ENCODE measurements at regions not wholly inside any gene's neighbourhood (a gene's known extent, or its start where the extent isn't known, plus 50 kb on each side); places are given as distances from the start of the nearest gene placed in this dataset.

DNA sequence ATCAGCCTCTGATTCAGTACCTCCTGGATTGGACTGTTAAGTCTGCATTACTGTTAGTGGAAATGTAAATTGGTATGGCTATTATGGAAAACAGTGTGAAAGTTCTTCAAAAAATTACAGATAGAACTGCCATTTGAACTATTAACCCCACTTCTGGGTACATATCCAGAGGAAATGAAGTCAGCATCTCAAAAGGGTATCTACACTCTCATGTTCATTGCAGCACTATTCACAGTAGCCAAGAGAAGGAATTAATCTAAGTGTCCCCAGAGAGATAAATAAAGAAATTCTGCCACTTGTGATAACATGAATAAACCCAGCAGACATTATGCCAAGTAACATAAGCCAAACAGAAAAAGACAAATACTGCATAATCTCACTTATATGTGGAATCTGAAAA is 676.0 kb downstream of the PLA2G4A start:
- Histone ChIP-seq H3K9me2 (replicated peaks; ENCODE audit: insufficient read depth, low read length) (no peaks in the 10 kb centered on the region), H3F3A (ENCODE audit: insufficient read depth, low read length) (no peaks in the 10 kb centered on the region), H3K9ac (ENCODE audit: low read length) (no peak overlapping the region), H3K27ac (ENCODE audit: low read length) (no peak overlapping the region), H4K20me1 (ENCODE audit: insufficient read depth, low read length) (no peaks in the 10 kb centered on the region), H3K79me2 (ENCODE audit: low read length) (no peaks in the 10 kb centered on the region), H3K4me3 (ENCODE audit: low read length) (no peak overlapping the region), H3K27me3 (replicated peaks; ENCODE audit: insufficient read depth, low read length) (no peaks in the 10 kb centered on the region), H3K4me1 (ENCODE audit: low read length) (no peaks in the 10 kb centered on the region), H3K9me3 (replicated peaks; ENCODE audit: insufficient read depth, low read length) (no peaks in the 10 kb centered on the region), H3K4me2 (ENCODE audit: low read depth, low read length) (no peak overlapping the region), H2AFZ (ENCODE audit: low read length) (no peak overlapping the region), H3K36me3 (replicated peaks; ENCODE audit: insufficient read depth, low read length) (no peaks in the 10 kb centered on the region)
- no peak for DNase-seq
- TF ChIP-seq, protein P1, sequence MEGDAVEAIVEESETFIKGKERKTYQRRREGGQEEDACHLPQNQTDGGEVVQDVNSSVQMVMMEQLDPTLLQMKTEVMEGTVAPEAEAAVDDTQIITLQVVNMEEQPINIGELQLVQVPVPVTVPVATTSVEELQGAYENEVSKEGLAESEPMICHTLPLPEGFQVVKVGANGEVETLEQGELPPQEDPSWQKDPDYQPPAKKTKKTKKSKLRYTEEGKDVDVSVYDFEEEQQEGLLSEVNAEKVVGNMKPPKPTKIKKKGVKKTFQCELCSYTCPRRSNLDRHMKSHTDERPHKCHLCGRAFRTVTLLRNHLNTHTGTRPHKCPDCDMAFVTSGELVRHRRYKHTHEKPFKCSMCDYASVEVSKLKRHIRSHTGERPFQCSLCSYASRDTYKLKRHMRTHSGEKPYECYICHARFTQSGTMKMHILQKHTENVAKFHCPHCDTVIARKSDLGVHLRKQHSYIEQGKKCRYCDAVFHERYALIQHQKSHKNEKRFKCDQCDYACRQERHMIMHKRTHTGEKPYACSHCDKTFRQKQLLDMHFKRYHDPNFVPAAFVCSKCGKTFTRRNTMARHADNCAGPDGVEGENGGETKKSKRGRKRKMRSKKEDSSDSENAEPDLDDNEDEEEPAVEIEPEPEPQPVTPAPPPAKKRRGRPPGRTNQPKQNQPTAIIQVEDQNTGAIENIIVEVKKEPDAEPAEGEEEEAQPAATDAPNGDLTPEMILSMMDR (IDR thresholded peaks at IDR 0.05; ENCODE audit: low read length): no peak
- no peak for TF ChIP-seq EZH2phosphoT487 (IDR thresholded peaks at IDR 0.05; ENCODE audit: low read length)
- TF ChIP-seq EZH2 (optimal IDR thresholded peaks at IDR 0.05; ENCODE audit: low read depth, low read length): no peak

DNA sequence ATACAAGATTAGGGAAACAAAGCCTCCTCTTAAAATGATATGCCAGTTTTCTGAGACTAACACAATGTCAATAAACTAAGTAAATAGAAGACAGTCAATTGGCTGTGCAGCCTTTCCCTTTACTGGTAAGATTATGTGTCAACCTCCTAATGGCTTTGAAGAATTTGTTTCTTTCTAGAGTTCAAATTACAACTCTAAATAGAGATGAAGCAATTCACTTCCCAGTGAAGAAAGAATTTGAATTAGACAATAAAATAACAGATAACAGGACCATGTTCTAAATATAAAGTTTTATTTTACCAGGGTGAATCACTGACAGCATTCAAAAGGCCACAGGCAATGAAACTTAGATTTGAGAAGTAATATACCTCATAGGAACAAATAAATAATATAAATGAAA is 680.3 kb downstream of the PLA2G4A start:
- TF ChIP-seq, protein P1 (IDR thresholded peaks at IDR 0.05; ENCODE audit: low read length): no peak
- TF ChIP-seq EZH2 (optimal IDR thresholded peaks at IDR 0.05; ENCODE audit: low read depth, low read length): no peak
- no peak for TF ChIP-seq EZH2phosphoT487 (IDR thresholded peaks at IDR 0.05; ENCODE audit: low read length)
- no peak overlapping the region for H2AFZ ChIP-seq (ENCODE audit: low read length)
- H3K4me1 ChIP-seq (ENCODE audit: low read length): no peaks in the 10 kb centered on the region
- DNase-seq: no peak
- no peaks in the 10 kb centered on the region for H3K36me3 ChIP-seq (replicated peaks; ENCODE audit: insufficient read depth, low read length)
- no peaks in the 10 kb centered on the region for H3K27me3 ChIP-seq (replicated peaks; ENCODE audit: insufficient read depth, low read length)
- no peak overlapping the region for H3K4me3 ChIP-seq (ENCODE audit: low read length)
- H3K9ac ChIP-seq (ENCODE audit: low read length): no peak overlapping the region
- no peaks in the 10 kb centered on the region for H3F3A ChIP-seq (ENCODE audit: insufficient read depth, low read length)
- no peaks in the 10 kb centered on the region for H3K79me2 ChIP-seq (ENCODE audit: low read length)
- no peaks in the 10 kb centered on the region for H3K9me2 ChIP-seq (replicated peaks; ENCODE audit: insufficient read depth, low read length)
- no peak overlapping the region for H3K27ac ChIP-seq (ENCODE audit: low read length)
- H4K20me1 ChIP-seq (ENCODE audit: insufficient read depth, low read length): no peaks in the 10 kb centered on the region
- no peak overlapping the region for H3K4me2 ChIP-seq (ENCODE audit: low read depth, low read length)
- no peaks in the 10 kb centered on the region for H3K9me3 ChIP-seq (replicated peaks; ENCODE audit: insufficient read depth, low read length)

- no peak overlapping the region for H3K9ac ChIP-seq (ENCODE audit: low read length)
- H2AFZ ChIP-seq (ENCODE audit: low read length): no peak overlapping the region
- TF ChIP-seq, protein P1 (IDR thresholded peaks at IDR 0.05; ENCODE audit: low read length): no peak
- TF ChIP-seq EZH2phosphoT487 (IDR thresholded peaks at IDR 0.05; ENCODE audit: low read length) (no peak), EZH2 (optimal IDR thresholded peaks at IDR 0.05; ENCODE audit: low read depth, low read length) (no peak)
- no peaks in the 10 kb centered on the region for H3K79me2 ChIP-seq (ENCODE audit: low read length)
- H3K4me2 ChIP-seq (ENCODE audit: low read depth, low read length): no peak overlapping the region
- H3K9me3 ChIP-seq (replicated peaks; ENCODE audit: insufficient read depth, low read length): no peaks in the 10 kb centered on the region
- H3K4me3 ChIP-seq (ENCODE audit: low read length): no peak overlapping the region
- no peaks in the 10 kb centered on the region for H3F3A ChIP-seq (ENCODE audit: insufficient read depth, low read length)
- no peak overlapping the region for H3K27ac ChIP-seq (ENCODE audit: low read length)
- H3K27me3 ChIP-seq (replicated peaks; ENCODE audit: insufficient read depth, low read length): no peaks in the 10 kb centered on the region
- no peaks in the 10 kb centered on the region for H3K36me3 ChIP-seq (replicated peaks; ENCODE audit: insufficient read depth, low read length)
- H3K4me1 ChIP-seq (ENCODE audit: low read length): no peaks in the 10 kb centered on the region
- no peaks in the 10 kb centered on the region for H4K20me1 ChIP-seq (ENCODE audit: insufficient read depth, low read length)
- H3K9me2 ChIP-seq (replicated peaks; ENCODE audit: insufficient read depth, low read length): no peaks in the 10 kb centered on the region
- no peak for DNase-seq
Observed at GRCh38 chr1:187513190-187513589, 684.4 kb downstream of the PLA2G4A start.

All from MM.1S (cell line).